ENCODE measurements at regions not wholly inside any gene's neighbourhood (a gene's known extent, or its start where the extent isn't known, plus 50 kb on each side); places are given as distances from the start of the nearest gene placed in this dataset.

DNA sequence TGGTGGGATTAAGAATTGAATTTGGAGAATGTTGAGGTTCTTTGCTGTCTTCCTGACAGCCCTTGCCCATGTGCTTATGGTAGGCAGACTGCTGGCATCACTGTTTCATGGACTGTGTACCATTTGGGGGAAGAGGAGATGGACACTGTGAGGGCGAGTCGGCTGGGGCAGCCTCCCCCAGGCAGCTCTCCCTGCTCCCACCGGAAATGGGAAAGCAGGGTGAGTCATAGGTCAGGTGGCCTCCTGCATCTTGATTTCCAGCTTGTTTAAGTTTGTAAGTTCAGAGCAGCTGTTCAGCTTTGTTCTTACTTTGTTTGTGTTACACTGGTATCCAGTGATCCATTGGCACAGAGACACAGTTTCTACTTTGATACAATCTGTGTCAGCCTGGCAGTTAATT, 87.2 kb upstream of the CNIH3 start:
- Histone ChIP-seq H3K4me3 (replicated peaks; ENCODE audit: low read depth, low read length) (no peak overlapping the region), H3K27me3 (replicated peaks; ENCODE audit: control insufficient read depth, insufficient read depth, low read length) (no peaks in the 10 kb centered on the region; the same call in none of the 2 replicates), H3K36me3 (ENCODE audit: control insufficient read depth, insufficient read depth, low read length) (no peaks in the 10 kb centered on the region)
- no peak for TF ChIP-seq CTCF (IDR thresholded peaks at IDR 0.05; ENCODE audit: insufficient read depth, low read length, poor library complexity, severe bottlenecking)
- no peak for DNase-seq (ENCODE audit: extremely low read depth, insufficient read length)

DNA sequence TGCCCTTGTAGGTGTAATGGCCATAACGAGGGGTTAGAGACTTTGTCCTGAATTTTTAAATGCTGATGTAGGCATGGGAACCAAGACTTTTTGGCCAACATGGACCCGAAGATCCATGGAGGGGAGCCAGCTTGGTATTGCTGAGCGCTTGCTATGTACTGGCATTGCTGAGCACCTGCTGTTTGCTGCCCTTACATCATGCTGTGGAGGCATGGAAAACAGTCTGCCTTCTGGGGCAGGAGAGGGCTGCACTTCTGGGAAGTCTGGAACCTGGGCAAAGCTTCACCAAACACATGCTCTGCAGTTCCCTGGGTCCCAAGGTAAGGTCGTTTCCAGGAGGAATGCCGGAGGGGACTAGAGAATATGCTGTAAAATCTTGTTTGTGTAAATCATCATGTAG, 86.3 kb upstream of the CNIH3 start:
- H3K4me3 ChIP-seq (replicated peaks; ENCODE audit: low read depth, low read length): no peak overlapping the region

DNA sequence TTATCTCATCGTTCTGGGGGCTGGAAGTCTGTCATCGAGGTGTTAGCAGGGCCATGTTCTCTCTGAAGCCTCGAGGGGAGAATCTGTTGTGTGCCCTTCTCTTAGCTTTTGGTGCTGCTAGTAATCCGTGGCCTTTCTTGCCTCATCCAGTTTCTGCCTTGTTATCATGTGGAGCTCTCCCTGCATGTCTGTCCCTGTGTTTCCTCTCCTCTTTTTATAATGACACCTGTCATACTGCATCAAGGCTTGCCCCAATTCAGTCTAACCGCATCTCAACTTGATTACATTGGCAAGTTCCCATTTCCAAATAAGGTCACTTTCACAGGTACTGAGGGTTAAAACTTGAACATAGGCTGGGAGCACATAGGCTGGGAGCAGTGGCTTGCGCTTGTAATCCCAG, 82.6 kb upstream of the CNIH3 start:
- Histone ChIP-seq H3K27me3 (replicated peaks; ENCODE audit: control insufficient read depth, insufficient read depth, low read length) (no peaks in the 10 kb centered on the region; the same call in none of the 2 replicates), H3K36me3 (ENCODE audit: control insufficient read depth, insufficient read depth, low read length) (no peaks in the 10 kb centered on the region), H3K4me3 (replicated peaks; ENCODE audit: low read depth, low read length) (no peak overlapping the region)
- DNase-seq (ENCODE audit: extremely low read depth, insufficient read length): no peak
- TF ChIP-seq CTCF (IDR thresholded peaks at IDR 0.05; ENCODE audit: insufficient read depth, low read length, poor library complexity, severe bottlenecking): no peak

More for the DNA sequence above, 86.3 kb upstream of the CNIH3 start:
- DNase-seq (ENCODE audit: extremely low read depth, insufficient read length): no peak
- Histone ChIP-seq H3K27me3 (replicated peaks; ENCODE audit: control insufficient read depth, insufficient read depth, low read length) (no peaks in the 10 kb centered on the region; the same call in none of the 2 replicates), H3K36me3 (ENCODE audit: control insufficient read depth, insufficient read depth, low read length) (no peaks in the 10 kb centered on the region)
- no peak for TF ChIP-seq CTCF (IDR thresholded peaks at IDR 0.05; ENCODE audit: insufficient read depth, low read length, poor library complexity, severe bottlenecking)

DNA sequence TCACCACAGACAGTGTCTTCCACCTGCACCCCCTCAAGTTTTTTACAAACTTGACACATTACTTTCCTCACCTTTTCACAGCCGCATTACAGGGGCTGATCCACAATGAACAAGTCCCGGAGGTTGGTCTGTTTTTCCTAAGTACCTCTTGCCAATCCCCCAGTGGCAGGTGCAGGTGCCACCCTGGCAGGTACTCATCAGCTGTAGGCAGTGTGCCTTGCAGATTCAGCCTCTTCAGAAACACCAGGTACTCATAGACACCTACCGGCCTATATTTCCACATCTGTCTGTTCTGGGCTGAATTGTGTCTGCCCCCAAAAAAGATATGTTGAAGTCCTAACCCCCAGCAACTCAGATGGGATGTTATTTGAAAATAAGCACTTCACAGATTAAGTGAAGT, 81.4 kb upstream of the CNIH3 start:
- DNase-seq (ENCODE audit: extremely low read depth, insufficient read length): no peak
- Histone ChIP-seq H3K36me3 (ENCODE audit: control insufficient read depth, insufficient read depth, low read length) (no peaks in the 10 kb centered on the region), H3K27me3 (replicated peaks; ENCODE audit: control insufficient read depth, insufficient read depth, low read length) (no peaks in the 10 kb centered on the region; the same call in none of the 2 replicates), H3K4me3 (replicated peaks; ENCODE audit: low read depth, low read length) (no peak overlapping the region)
- TF ChIP-seq CTCF (IDR thresholded peaks at IDR 0.05; ENCODE audit: insufficient read depth, low read length, poor library complexity, severe bottlenecking): no peak

- no peaks in the 10 kb centered on the region for H3K36me3 ChIP-seq (ENCODE audit: control insufficient read depth, insufficient read depth, low read length)
- no peak overlapping the region for H3K4me3 ChIP-seq (replicated peaks; ENCODE audit: low read depth, low read length)
- no peaks in the 10 kb centered on the region; the same call in 1 of the 2 replicates for H3K27me3 ChIP-seq (replicated peaks; ENCODE audit: control insufficient read depth, insufficient read depth, low read length)
- DNase-seq (ENCODE audit: extremely low read depth, insufficient read length): no peak
- no peak for TF ChIP-seq CTCF (IDR thresholded peaks at IDR 0.05; ENCODE audit: insufficient read depth, low read length, poor library complexity, severe bottlenecking)
These were observed 80.5 kb upstream of the CNIH3 start for GRCh38 chr1:224535641-224536040.

- no peaks in the 10 kb centered on the region for H3K27me3 ChIP-seq (replicated peaks; ENCODE audit: control insufficient read depth, insufficient read depth, low read length)
- no peak for DNase-seq (ENCODE audit: extremely low read depth, insufficient read length)
- no peaks in the 10 kb centered on the region for H3K36me3 ChIP-seq (ENCODE audit: control insufficient read depth, insufficient read depth, low read length)
- H3K4me3 ChIP-seq (replicated peaks; ENCODE audit: low read depth, low read length): no peak overlapping the region
- no peak for TF ChIP-seq CTCF (IDR thresholded peaks at IDR 0.05; ENCODE audit: insufficient read depth, low read length, poor library complexity, severe bottlenecking)
These were observed 76.1 kb upstream of the CNIH3 start for GRCh38 chr1:224539971-224540370.
